MCF 10A (cell line): ENCODE measurements at regions not wholly inside any gene's neighbourhood (a gene's known extent, or its start where the extent isn't known, plus 50 kb on each side); places are given as distances from the start of the nearest gene placed in this dataset.
"Not testable (repeated sequence)": the region's sequence is repeated elsewhere in the genome, so short reads cannot be mapped to it uniquely, and the experiment has no call there.

Experiments
- BruUV-seq: library from RNA; stranded (reverse); fragments of 400-500 nt; replicated peaks from 2 replicates; lab custom pipeline; 2021; lab: Mats Ljungman, UMichigan
- CTCF ChIA-PET: fragments of 300-600 bp; sonication (Branson Sonifier 250); formaldehyde crosslinking; extraction: SDS; loops from one replicate; lab custom pipeline; 2021; ENCODE audit warnings: antibody characterized with exemption, inconsistent platforms; lab: Yijun Ruan, JAX
- POLR2A ChIA-PET: fragments of 300-600, 350-650 bp; sonication (Branson Sonifier 250); formaldehyde crosslinking; extraction: SDS; loops from one replicate; lab custom pipeline; 2020; ENCODE audit warnings: antibody characterized with exemption, inconsistent platforms; lab: Yijun Ruan, JAX
- DNase-seq: peaks from one replicate; pipeline ENCODE4 v3.0.0-alpha.2; 2018; ENCODE audit not compliant: unreplicated experiment
- H3K27ac Mint-ChIP-seq: one replicate; pipeline ENCODE4 v1.8.0; 2022; ENCODE audit warnings: mild to moderate bottlenecking, low read depth, mixed read lengths; ENCODE audit not compliant: unreplicated experiment
- H3K27me3 Mint-ChIP-seq: one replicate; pipeline ENCODE4 v1.8.0; 2022; ENCODE audit warnings: mixed read lengths; ENCODE audit not compliant: insufficient read depth, unreplicated experiment
- H3K36me3 Mint-ChIP-seq: one replicate; pipeline ENCODE4 v1.8.0; 2022; ENCODE audit warnings: mild to moderate bottlenecking, moderate library complexity, mixed read lengths; ENCODE audit not compliant: insufficient read depth, unreplicated experiment
- H3K4me1 Mint-ChIP-seq: one replicate; pipeline ENCODE4 v1.8.0; 2022; ENCODE audit warnings: mixed read lengths; ENCODE audit not compliant: insufficient read depth, unreplicated experiment
- H3K4me3 Mint-ChIP-seq: one replicate; pipeline ENCODE4 v1.8.0; 2022; ENCODE audit warnings: mild to moderate bottlenecking, moderate library complexity, mixed read lengths; ENCODE audit not compliant: unreplicated experiment
- H3K9me3 Mint-ChIP-seq: one replicate; pipeline ENCODE4 v1.8.0; 2022; ENCODE audit warnings: mixed read lengths; ENCODE audit not compliant: unreplicated experiment
- CTCF ChIP-seq: fragments of 200-600 bp; IDR thresholded peaks from one replicate; pipeline ENCODE4 v1.8.0; 2022; ENCODE audit warnings: antibody characterized with exemption, mild to moderate bottlenecking; ENCODE audit not compliant: unreplicated experiment
- intact Hi-C: fragments of 100-400 bp; cut with micrococcal nuclease; formaldehyde crosslinking; loops from 2 replicates; pipeline ENCODE4 v1.14.1; 2022

- DNase-seq: no peak
- no TSS peak for BruUV-seq
- Mint-ChIP-seq H3K27me3 (no peaks in the 10 kb centered on the region), H3K4me1 (no peaks in the 10 kb centered on the region), H3K4me3 (no peak overlapping the region), H3K27ac (no peak overlapping the region), H3K36me3 (no peaks in the 10 kb centered on the region), H3K9me3 (no peaks in the 10 kb centered on the region)
- ChIA-PET POLR2A (no interaction called here), CTCF (no interaction called here)
- intact Hi-C loops: loop anchor here (5.0 kb wide), 1 partner anchor 436 kb away; no protein-coding TSS in a partner anchor
- no peak for TF ChIP-seq CTCF
Measured at GRCh38 chr9:30048396-30048795, 2336.0 kb upstream of the ACO1 start.

- Mint-ChIP-seq H3K9me3 (no peaks in the 10 kb centered on the region), H3K4me1 (no peaks in the 10 kb centered on the region), H3K27ac (no peak overlapping the region), H3K36me3 (no peaks in the 10 kb centered on the region), H3K27me3 (peaks cover 11% of the 10 kb centered on the region), H3K4me3 (no peak overlapping the region)
- no peak for TF ChIP-seq CTCF
- POLR2A ChIA-PET: no interaction called here
- BruUV-seq: no TSS peak
- intact Hi-C loops: no loop called here
- DNase-seq: no peak
- CTCF ChIA-PET: no interaction called here
Measured at GRCh38 chr9:30058463-30058862, 2326.0 kb upstream of the ACO1 start.

- no peak for DNase-seq
- ChIA-PET CTCF (interaction anchor here (0.7 kb wide), 1 partner anchor 1287 kb away, joined by 3 read pairs; no protein-coding TSS in a partner anchor), POLR2A (no interaction called here)
- Mint-ChIP-seq H3K9me3 (peaks cover 5% of the 10 kb centered on the region), H3K27ac (no peak overlapping the region), H3K27me3 (peaks cover 3% of the 10 kb centered on the region), H3K36me3 (no peaks in the 10 kb centered on the region), H3K4me3 (no peak overlapping the region), H3K4me1 (no peaks in the 10 kb centered on the region)
- TF ChIP-seq CTCF: no peak
- no TSS peak for BruUV-seq
- intact Hi-C loops: no loop called here
Measured at GRCh38 chr9:30060976-30061375, 2323.5 kb upstream of the ACO1 start.

- Mint-ChIP-seq H3K27me3 (no peaks in the 10 kb centered on the region), H3K36me3 (no peaks in the 10 kb centered on the region), H3K9me3 (peaks cover 7% of the 10 kb centered on the region), H3K27ac (peak overlapping the region; percentile 2), H3K4me1 (no peaks in the 10 kb centered on the region), H3K4me3 (no peak overlapping the region)
- intact Hi-C loops: no loop called here
- TF ChIP-seq CTCF: peak; percentile 9
- ChIA-PET POLR2A (no interaction called here), CTCF (no interaction called here)
- peak; percentile 6 for DNase-seq
- no TSS peak for BruUV-seq
Measured at GRCh38 chr9:30065888-30066287, 2318.6 kb upstream of the ACO1 start.

GRCh38 chr9:30069236-30069635 is 2315.2 kb upstream of the ACO1 start:
- DNase-seq, H3K27me3 Mint-ChIP-seq, H3K36me3 Mint-ChIP-seq, BruUV-seq, H3K4me1 Mint-ChIP-seq, H3K9me3 Mint-ChIP-seq, CTCF ChIA-PET, H3K27ac Mint-ChIP-seq, H3K4me3 Mint-ChIP-seq, intact Hi-C loops, POLR2A ChIA-PET: not testable (repeated sequence)
